K562 (cell line): ENCODE measurements at regions not wholly inside any gene's neighbourhood (a gene's known extent, or its start where the extent isn't known, plus 50 kb on each side); places are given as distances from the start of the nearest gene placed in this dataset.

Experiments
- ATAC-seq: fragments of 200-7000 bp; cut with Tn5 transposase; 3 replicates; pipeline ENCODE4 v1.9.1; 2020; ENCODE audit warnings: moderate library complexity
- BruUV-seq: library from RNA; stranded (reverse); fragments of 400-500 nt; replicated peaks from 2 replicates; lab custom pipeline; 2021; lab: Mats Ljungman, UMichigan
- CTCF ChIA-PET: fragments of 300-600 bp; formaldehyde crosslinking; extraction: SDS; loops from one replicate; lab custom pipeline; 2021; ENCODE audit warnings: low intra/inter-chr PET ratio; lab: Yijun Ruan, JAX
- POLR2A ChIA-PET: fragments of 300-600, 350-650 bp; sonication (Branson Sonifier 250); formaldehyde crosslinking; extraction: SDS; loops from one replicate; lab custom pipeline; 2021; ENCODE audit warnings: antibody characterized with exemption, inconsistent platforms; lab: Yijun Ruan, JAX
- DNase-seq, 4 experiments: peaks; one replicate each; pipeline versions ENCODE4 v3.0.0 to v3.0.0-alpha.2; 2011 to 2018; ENCODE audit warnings: low spot score in 3 of 4, mixed read lengths in 3 of 4; ENCODE audit errors: extremely low read depth in 1 of 4
- FAIRE-seq: peaks from 2 replicates; lab custom pipeline; 2011; peaks lifted over from hg19 to GRCh38; lab: Jason Lieb, UNC
- H2AFZ ChIP-seq: 2 replicates; pipeline ENCODE4 v1.6.0; 2011; ENCODE audit warnings: low read depth, low read length, control low read depth, inconsistent platforms
- H3K27ac ChIP-seq: fragments of 200-600 bp; 3 replicates; pipeline ENCODE4 v1.8.0; 2011; ENCODE audit warnings: low read depth, mild to moderate bottlenecking, control low read depth, inconsistent platforms, low read length, moderate library complexity, mixed read lengths; ENCODE audit errors: extremely low read depth
- H3K27me3 ChIP-seq, 2 experiments: fragments of 300-600 bp in 1 of 2; 2 replicates in 1 of 2; 3 replicates in 1 of 2; pipeline versions ENCODE4 v1.6.0 to v1.8.0; 2011; ENCODE audit warnings: inconsistent platforms in 2 of 2, low read length in 2 of 2, mild to moderate bottlenecking in 1 of 2, mixed read lengths in 1 of 2, moderate library complexity in 1 of 2; ENCODE audit not compliant: control insufficient read depth in 2 of 2, insufficient read depth in 2 of 2
- H3K36me3 ChIP-seq: fragments of 300-600 bp; 3 replicates; pipeline ENCODE4 v1.8.0; 2011; ENCODE audit warnings: mild to moderate bottlenecking, low read length, inconsistent platforms; ENCODE audit not compliant: control insufficient read depth, insufficient read depth
- H3K4me1 ChIP-seq, 2 experiments: fragments of 200-600 bp in 1 of 2; replicated peaks in 1 of 2; 2 replicates in 1 of 2; 3 replicates in 1 of 2; pipeline versions ENCODE4 v1.5.1 to v1.8.0; 2011; ENCODE audit warnings: inconsistent platforms in 2 of 2, low read length in 2 of 2, mild to moderate bottlenecking in 1 of 2, mixed read lengths in 1 of 2, moderate library complexity in 1 of 2; ENCODE audit not compliant: control insufficient read depth in 2 of 2, insufficient read depth in 2 of 2
- H3K4me2 ChIP-seq: 2 replicates; pipeline ENCODE4 v1.6.1; 2011; ENCODE audit warnings: low read length, control low read depth, inconsistent platforms, mixed read lengths; ENCODE audit not compliant: insufficient read depth
- H3K4me3 ChIP-seq: fragments of 200-600 bp; sonication (generic), shearing (Covaris generic); 2 replicates; pipeline ENCODE4 v1.5.1; 2016; ENCODE audit warnings: control low read depth, inconsistent platforms
- H3K79me2 ChIP-seq: fragments of 200-600 bp; 3 replicates; pipeline ENCODE4 v1.8.0; 2011; ENCODE audit warnings: low read length, inconsistent platforms; ENCODE audit not compliant: control insufficient read depth, insufficient read depth
- H3K9ac ChIP-seq, 2 experiments: 2 replicates each; pipeline versions ENCODE4 v1.6.0 to v1.6.1; 2011; ENCODE audit warnings: low read depth in 2 of 2, low read length in 2 of 2, control low read depth in 1 of 2, inconsistent platforms in 1 of 2, mild to moderate bottlenecking in 1 of 2, mixed read lengths in 1 of 2; ENCODE audit not compliant: insufficient read depth in 1 of 2
- H3K9me1 ChIP-seq: one replicate; pipeline ENCODE4 v1.6.0; 2011; ENCODE audit warnings: inconsistent platforms, mild to moderate bottlenecking, low read length, moderate library complexity; ENCODE audit not compliant: control insufficient read depth, insufficient read depth
- H3K9me3 ChIP-seq: replicated peaks from 2 replicates; pipeline ENCODE4 v1.5.1; 2011; ENCODE audit warnings: low read depth, low read length, inconsistent platforms; ENCODE audit not compliant: control insufficient read depth, insufficient read depth
- H4K20me1 ChIP-seq: replicated peaks from 2 replicates; pipeline ENCODE4 v1.6.1; 2011; ENCODE audit warnings: low read length, inconsistent platforms, mixed read lengths; ENCODE audit not compliant: control insufficient read depth, insufficient read depth
- ARID2 ChIP-seq: fragments of 450-650 bp; IDR thresholded peaks from 2 replicates; pipeline ENCODE4 v1.6.1; 2017; ENCODE audit warnings: antibody characterized with exemption, mild to moderate bottlenecking
- CHCHD3 ChIP-seq: fragments of 250-450 bp; sonication (Bioruptor Pico); IDR thresholded peaks from 2 replicates; pipeline ENCODE4 v2.1.2; 2022; ENCODE audit warnings: mild to moderate bottlenecking
- KLF10 ChIP-seq: fragments of 250-450 bp; sonication (Bioruptor Pico); IDR thresholded peaks from 2 replicates; pipeline ENCODE4 v1.6.1; 2021; ENCODE audit warnings: matching md5 sums
- MBD2 ChIP-seq: sonication (generic); IDR thresholded peaks from 2 replicates; pipeline ENCODE4 v1.6.1; 2016; ENCODE audit warnings: low read depth, borderline replicate concordance
- MTF1 ChIP-seq: fragments of 250-450 bp; sonication (Bioruptor Pico); IDR thresholded peaks from 2 replicates; pipeline ENCODE4 v1.9.0; 2021; ENCODE audit warnings: moderate library complexity, mild to moderate bottlenecking, inconsistent platforms, borderline replicate concordance
- RHOXF2B ChIP-seq: fragments of 250-450 bp; sonication (Bioruptor Pico); conservative IDR thresholded peaks from 2 replicates; pipeline ENCODE4 v1.5.1; 2021
- YBX1 ChIP-seq: fragments of 450-650 bp; IDR thresholded peaks from 2 replicates; pipeline ENCODE4 v1.7.1; 2016; ENCODE audit warnings: mild to moderate bottlenecking
- ZNF695 ChIP-seq: fragments of 450-650 bp; formaldehyde crosslinking; IDR thresholded peaks from 2 replicates; pipeline ENCODE4 v1.4.0; 2020; ENCODE audit warnings: mild to moderate bottlenecking, moderate library complexity
- ZNF766 ChIP-seq: fragments of 200-800 bp; sonication (Bioruptor generic); conservative IDR thresholded peaks from 2 replicates; pipeline ENCODE4 v1.6.1; 2016; ENCODE audit warnings: missing genetic modification characterization, missing compliant biosample characterization
- WGBS: fragments of 100-300 bp; shearing (Covaris generic); methylation state at CpG from one replicate; pipeline ENCODE4 v1.1.6; 2016; ENCODE audit warnings: low coverage, mixed read lengths; ENCODE audit not compliant: insufficient coverage; ENCODE audit errors: missing lambda C conversion rate; 5-methylcytosine and 5-hydroxymethylcytosine counted together
- in situ Hi-C: fragments of 300-500 bp; cut with MboI; formaldehyde crosslinking; loops from 4 replicates; pipeline ENCODE4 v1.15.0; 2018; ENCODE audit warnings: inconsistent platforms, mixed read lengths
- intact Hi-C: fragments of 100-400 bp; cut with micrococcal nuclease; formaldehyde crosslinking; loops from 2 replicates; pipeline ENCODE4 v1.14.2; 2022
- TF ChIP-seq, protein P1 (sequence below): fragments of 250-450 bp; sonication (Bioruptor Pico); IDR thresholded peaks from 2 replicates; pipeline ENCODE4 v1.8.0; 2022; ENCODE audit warnings: moderate library complexity, mild to moderate bottlenecking, inconsistent platforms
- TF ChIP-seq, protein P2 (sequence below): fragments of 200-800 bp; sonication (Bioruptor generic); IDR thresholded peaks from 2 replicates; pipeline ENCODE4 v1.6.1; 2016; ENCODE audit warnings: missing genetic modification characterization, missing compliant biosample characterization
- TF ChIP-seq, protein P3 (sequence below): sonication (generic); formaldehyde crosslinking; IDR thresholded peaks from 2 replicates; pipeline ENCODE4 v1.9.0; 2022; ENCODE audit warnings: mild to moderate bottlenecking, missing genetic modification reagents
- TF ChIP-seq, protein P4 (sequence below): sonication (generic); formaldehyde crosslinking; IDR thresholded peaks from 2 replicates; pipeline ENCODE4 v1.8.0; 2022; ENCODE audit warnings: mild to moderate bottlenecking, low read depth, missing genetic modification reagents

DNA sequence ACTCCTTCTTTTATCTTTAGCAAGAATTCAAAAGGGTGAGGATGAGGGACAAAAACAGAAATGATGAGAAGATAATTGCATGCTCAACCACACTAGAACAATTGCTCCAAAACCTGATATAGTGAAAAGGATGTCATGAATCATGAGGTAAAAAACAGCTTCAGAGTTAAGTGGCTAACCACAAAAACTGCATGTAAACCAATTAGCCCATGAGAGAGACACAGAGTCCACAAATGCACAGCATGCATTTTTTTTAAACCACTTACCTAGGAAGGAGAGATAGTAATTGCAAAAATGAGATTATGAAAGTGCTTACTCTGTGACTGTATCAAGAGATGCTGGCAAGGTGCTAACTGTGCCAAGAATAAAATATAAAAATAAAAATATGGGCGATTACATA is 132.9 kb downstream of the MBL2 start:
- ATAC-seq: no peak
- FAIRE-seq: no peak
- no TSS peak for BruUV-seq
- H3K4me2 ChIP-seq: no peak overlapping the region
- no peaks in the 10 kb centered on the region for H3K4me1 ChIP-seq
- in situ Hi-C loops (no loop called here), intact Hi-C loops (loop anchor here (10.0 kb wide), 1 partner anchor 85 kb away; no protein-coding TSS in a partner anchor)
- no peak overlapping the region for H2AFZ ChIP-seq
- H3K27me3 ChIP-seq: no peaks in the 10 kb centered on the region
- H3K9ac ChIP-seq: no peak overlapping the region
- DNase-seq: no peak
- WGBS: 4% methylated on average over 1 of the region's 1 CpG
- H3K79me2 ChIP-seq: no peaks in the 10 kb centered on the region
- no peaks in the 10 kb centered on the region for H3K9me3 ChIP-seq
- no peaks in the 10 kb centered on the region for H3K9me1 ChIP-seq
- H4K20me1 ChIP-seq: no peaks in the 10 kb centered on the region
- no peaks in the 10 kb centered on the region for H3K36me3 ChIP-seq
- H3K4me3 ChIP-seq: no peak overlapping the region
- POLR2A ChIA-PET: no interaction called here
- no peak overlapping the region for H3K27ac ChIP-seq
- TF ChIP-seq, protein P1, sequence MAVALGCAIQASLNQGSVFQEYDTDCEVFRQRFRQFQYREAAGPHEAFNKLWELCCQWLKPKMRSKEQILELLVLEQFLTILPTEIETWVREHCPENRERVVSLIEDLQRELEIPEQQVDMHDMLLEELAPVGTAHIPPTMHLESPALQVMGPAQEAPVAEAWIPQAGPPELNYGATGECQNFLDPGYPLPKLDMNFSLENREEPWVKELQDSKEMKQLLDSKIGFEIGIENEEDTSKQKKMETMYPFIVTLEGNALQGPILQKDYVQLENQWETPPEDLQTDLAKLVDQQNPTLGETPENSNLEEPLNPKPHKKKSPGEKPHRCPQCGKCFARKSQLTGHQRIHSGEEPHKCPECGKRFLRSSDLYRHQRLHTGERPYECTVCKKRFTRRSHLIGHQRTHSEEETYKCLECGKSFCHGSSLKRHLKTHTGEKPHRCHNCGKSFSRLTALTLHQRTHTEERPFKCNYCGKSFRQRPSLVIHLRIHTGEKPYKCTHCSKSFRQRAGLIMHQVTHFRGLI: no peak
- TF ChIP-seq MBD2 (no peak), KLF10 (CRISPR knock-in tag) (no peak), ARID2 (no peak), CHCHD3 (CRISPR knock-in tag) (no peak), YBX1 (no peak), MTF1 (CRISPR knock-in tag) (no peak), RHOXF2B (no peak), ZNF766 (CRISPR knock-in tag) (no peak), ZNF695 (no peak)
- TF ChIP-seq, protein P2, sequence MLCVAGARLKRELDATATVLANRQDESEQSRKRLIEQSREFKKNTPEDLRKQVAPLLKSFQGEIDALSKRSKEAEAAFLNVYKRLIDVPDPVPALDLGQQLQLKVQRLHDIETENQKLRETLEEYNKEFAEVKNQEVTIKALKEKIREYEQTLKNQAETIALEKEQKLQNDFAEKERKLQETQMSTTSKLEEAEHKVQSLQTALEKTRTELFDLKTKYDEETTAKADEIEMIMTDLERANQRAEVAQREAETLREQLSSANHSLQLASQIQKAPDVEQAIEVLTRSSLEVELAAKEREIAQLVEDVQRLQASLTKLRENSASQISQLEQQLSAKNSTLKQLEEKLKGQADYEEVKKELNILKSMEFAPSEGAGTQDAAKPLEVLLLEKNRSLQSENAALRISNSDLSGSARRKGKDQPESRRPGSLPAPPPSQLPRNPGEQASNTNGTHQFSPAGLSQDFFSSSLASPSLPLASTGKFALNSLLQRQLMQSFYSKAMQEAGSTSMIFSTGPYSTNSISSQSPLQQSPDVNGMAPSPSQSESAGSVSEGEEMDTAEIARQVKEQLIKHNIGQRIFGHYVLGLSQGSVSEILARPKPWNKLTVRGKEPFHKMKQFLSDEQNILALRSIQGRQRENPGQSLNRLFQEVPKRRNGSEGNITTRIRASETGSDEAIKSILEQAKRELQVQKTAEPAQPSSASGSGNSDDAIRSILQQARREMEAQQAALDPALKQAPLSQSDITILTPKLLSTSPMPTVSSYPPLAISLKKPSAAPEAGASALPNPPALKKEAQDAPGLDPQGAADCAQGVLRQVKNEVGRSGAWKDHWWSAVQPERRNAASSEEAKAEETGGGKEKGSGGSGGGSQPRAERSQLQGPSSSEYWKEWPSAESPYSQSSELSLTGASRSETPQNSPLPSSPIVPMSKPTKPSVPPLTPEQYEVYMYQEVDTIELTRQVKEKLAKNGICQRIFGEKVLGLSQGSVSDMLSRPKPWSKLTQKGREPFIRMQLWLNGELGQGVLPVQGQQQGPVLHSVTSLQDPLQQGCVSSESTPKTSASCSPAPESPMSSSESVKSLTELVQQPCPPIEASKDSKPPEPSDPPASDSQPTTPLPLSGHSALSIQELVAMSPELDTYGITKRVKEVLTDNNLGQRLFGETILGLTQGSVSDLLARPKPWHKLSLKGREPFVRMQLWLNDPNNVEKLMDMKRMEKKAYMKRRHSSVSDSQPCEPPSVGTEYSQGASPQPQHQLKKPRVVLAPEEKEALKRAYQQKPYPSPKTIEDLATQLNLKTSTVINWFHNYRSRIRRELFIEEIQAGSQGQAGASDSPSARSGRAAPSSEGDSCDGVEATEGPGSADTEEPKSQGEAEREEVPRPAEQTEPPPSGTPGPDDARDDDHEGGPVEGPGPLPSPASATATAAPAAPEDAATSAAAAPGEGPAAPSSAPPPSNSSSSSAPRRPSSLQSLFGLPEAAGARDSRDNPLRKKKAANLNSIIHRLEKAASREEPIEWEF (CRISPR knock-in tag): no peak
- TF ChIP-seq, protein P3, sequence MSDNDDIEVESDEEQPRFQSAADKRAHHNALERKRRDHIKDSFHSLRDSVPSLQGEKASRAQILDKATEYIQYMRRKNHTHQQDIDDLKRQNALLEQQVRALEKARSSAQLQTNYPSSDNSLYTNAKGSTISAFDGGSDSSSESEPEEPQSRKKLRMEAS (CRISPR knock-in tag): no peak
- TF ChIP-seq, protein P4, sequence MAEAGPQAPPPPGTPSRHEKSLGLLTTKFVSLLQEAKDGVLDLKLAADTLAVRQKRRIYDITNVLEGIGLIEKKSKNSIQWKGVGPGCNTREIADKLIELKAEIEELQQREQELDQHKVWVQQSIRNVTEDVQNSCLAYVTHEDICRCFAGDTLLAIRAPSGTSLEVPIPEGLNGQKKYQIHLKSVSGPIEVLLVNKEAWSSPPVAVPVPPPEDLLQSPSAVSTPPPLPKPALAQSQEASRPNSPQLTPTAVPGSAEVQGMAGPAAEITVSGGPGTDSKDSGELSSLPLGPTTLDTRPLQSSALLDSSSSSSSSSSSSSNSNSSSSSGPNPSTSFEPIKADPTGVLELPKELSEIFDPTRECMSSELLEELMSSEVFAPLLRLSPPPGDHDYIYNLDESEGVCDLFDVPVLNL (CRISPR knock-in tag): no peak
- CTCF ChIA-PET: no interaction called here
